Peyer's patch (tissue), 4 donors: ENCODE measurements at regions not wholly inside any gene's neighbourhood (a gene's known extent, or its start where the extent isn't known, plus 50 kb on each side); places are given as distances from the start of the nearest gene placed in this dataset.

ENCODE experiments used
- POLR2A ChIP-seq, 2 donors: fragments of 450-650 bp; IDR thresholded peaks; one replicate each; pipeline ENCODE4 v1.5.1; 2017; ENCODE audit warnings: antibody characterized with exemption in 2 of 2, mild to moderate bottlenecking in 2 of 2, moderate library complexity in 2 of 2
- TF ChIP-seq, protein P1 (sequence below), 6 experiments: fragments of 450-650 bp in 4 of 6; fragments of 200-600 bp in 2 of 6; sonication (generic) in 1 of 6; IDR thresholded peaks; one replicate each; pipeline ENCODE4 v1.5.1; 2017 to 2019; ENCODE audit warnings: antibody characterized with exemption in 6 of 6, mild to moderate bottlenecking in 3 of 6, moderate library complexity in 1 of 6

DNA sequence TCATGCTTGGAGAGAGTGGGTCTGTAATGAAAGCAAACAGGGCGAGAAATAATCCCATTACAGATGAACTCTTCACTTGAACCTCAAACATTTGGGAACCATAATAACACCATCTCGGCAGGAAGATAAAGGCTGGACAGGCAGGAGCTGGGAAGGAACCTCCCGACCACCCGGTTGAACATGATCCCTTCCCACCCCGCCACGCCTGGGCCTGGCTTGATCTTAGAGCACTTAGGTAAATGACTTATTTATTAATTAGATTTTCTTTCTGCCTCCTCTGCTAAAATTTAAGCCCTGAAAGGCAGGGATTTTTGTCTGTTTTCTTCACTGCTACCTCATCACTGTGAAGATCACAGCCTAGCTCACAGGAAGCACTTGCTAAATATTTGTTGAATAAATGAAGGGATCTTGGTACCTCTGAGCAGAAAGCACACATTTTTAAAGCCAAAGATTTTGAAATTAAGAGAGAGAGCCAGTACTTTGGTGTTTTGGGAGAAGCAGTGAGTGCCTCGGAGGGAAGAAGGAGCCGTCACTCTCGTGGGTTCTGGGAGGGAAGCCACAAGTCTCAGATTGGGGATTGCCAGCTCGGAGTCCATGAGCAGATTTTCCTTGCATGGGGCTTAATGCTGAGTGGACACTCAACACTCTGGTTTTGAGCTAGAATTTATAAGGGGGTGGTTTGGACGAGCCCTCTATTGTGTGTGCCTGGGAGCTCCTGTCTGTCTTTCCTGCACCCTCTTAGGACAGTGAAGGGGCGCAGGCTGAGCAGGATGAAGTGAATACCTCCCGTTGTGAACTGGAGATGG, 133.3 kb downstream of the MACROH2A1 start:
- TF ChIP-seq, protein P1, sequence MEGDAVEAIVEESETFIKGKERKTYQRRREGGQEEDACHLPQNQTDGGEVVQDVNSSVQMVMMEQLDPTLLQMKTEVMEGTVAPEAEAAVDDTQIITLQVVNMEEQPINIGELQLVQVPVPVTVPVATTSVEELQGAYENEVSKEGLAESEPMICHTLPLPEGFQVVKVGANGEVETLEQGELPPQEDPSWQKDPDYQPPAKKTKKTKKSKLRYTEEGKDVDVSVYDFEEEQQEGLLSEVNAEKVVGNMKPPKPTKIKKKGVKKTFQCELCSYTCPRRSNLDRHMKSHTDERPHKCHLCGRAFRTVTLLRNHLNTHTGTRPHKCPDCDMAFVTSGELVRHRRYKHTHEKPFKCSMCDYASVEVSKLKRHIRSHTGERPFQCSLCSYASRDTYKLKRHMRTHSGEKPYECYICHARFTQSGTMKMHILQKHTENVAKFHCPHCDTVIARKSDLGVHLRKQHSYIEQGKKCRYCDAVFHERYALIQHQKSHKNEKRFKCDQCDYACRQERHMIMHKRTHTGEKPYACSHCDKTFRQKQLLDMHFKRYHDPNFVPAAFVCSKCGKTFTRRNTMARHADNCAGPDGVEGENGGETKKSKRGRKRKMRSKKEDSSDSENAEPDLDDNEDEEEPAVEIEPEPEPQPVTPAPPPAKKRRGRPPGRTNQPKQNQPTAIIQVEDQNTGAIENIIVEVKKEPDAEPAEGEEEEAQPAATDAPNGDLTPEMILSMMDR (IDR thresholded peaks at IDR 0.05), result no peak
- no peak for TF ChIP-seq POLR2A (IDR thresholded peaks at IDR 0.05)
